ENCODE measurements at regions not wholly inside any gene's neighbourhood (a gene's known extent, or its start where the extent isn't known, plus 50 kb on each side); places are given as distances from the start of the nearest gene placed in this dataset.
"Not testable (repeated sequence)": the region's sequence is repeated elsewhere in the genome, so short reads cannot be mapped to it uniquely, and the experiment has no call there.

- DNase-seq (ENCODE audit: extremely low read depth, low read depth): no peak
- no peak for TF ChIP-seq CTCF (IDR thresholded peaks at IDR 0.05; ENCODE audit: low read depth, low read length, missing control alignments)
- H3K4me3 ChIP-seq (replicated peaks; ENCODE audit: low read depth, low read length): no peak overlapping the region
Observed at GRCh38 chr1:218514689-218515088, 169.6 kb downstream of the TGFB2 start.

- no peak overlapping the region for H3K4me3 ChIP-seq (replicated peaks; ENCODE audit: low read depth, low read length)
- no peak for DNase-seq (ENCODE audit: extremely low read depth, low read depth)
- no peak for TF ChIP-seq CTCF (IDR thresholded peaks at IDR 0.05; ENCODE audit: low read depth, low read length, missing control alignments)
Observed at GRCh38 chr1:218516526-218516925, 171.4 kb downstream of the TGFB2 start.

- no peak for TF ChIP-seq CTCF (IDR thresholded peaks at IDR 0.05; ENCODE audit: low read depth, low read length, missing control alignments)
- DNase-seq (ENCODE audit: extremely low read depth, low read depth): no peak
- H3K4me3 ChIP-seq (replicated peaks; ENCODE audit: low read depth, low read length): no peak overlapping the region
Observed at GRCh38 chr1:218517459-218517858, 172.3 kb downstream of the TGFB2 start.

GRCh38 chr1:218518216-218518740 is 173.1 kb downstream of the TGFB2 start:
- no peak for DNase-seq (ENCODE audit: extremely low read depth, low read depth)
- TF ChIP-seq CTCF (IDR thresholded peaks at IDR 0.05; ENCODE audit: low read depth, low read length, missing control alignments): no peak

GRCh38 chr1:218520646-218521045 is 175.5 kb downstream of the TGFB2 start:
- not testable (repeated sequence) for DNase-seq (ENCODE audit: extremely low read depth, low read depth); H3K4me3 ChIP-seq (replicated peaks; ENCODE audit: low read depth, low read length)

More at GRCh38 chr1:218518216-218518740, 173.1 kb downstream of the TGFB2 start:
- no peak overlapping the region for H3K4me3 ChIP-seq (replicated peaks; ENCODE audit: low read depth, low read length)

GRCh38 chr1:218521414-218522169 is 176.5 kb downstream of the TGFB2 start:
- no peak overlapping the region for H3K4me3 ChIP-seq (replicated peaks; ENCODE audit: low read depth, low read length)
- peak; percentile 70 for TF ChIP-seq CTCF (IDR thresholded peaks at IDR 0.05; ENCODE audit: low read depth, low read length, missing control alignments)
- peak; percentile 31 for DNase-seq (ENCODE audit: extremely low read depth, low read depth)

- no peak for DNase-seq (ENCODE audit: extremely low read depth, low read depth)
- TF ChIP-seq CTCF (IDR thresholded peaks at IDR 0.05; ENCODE audit: low read depth, low read length, missing control alignments): no peak
Observed at GRCh38 chr1:218524526-218524925, 179.4 kb downstream of the TGFB2 start.

More at GRCh38 chr1:218524526-218524925, 179.4 kb downstream of the TGFB2 start:
- no peak overlapping the region for H3K4me3 ChIP-seq (replicated peaks; ENCODE audit: low read depth, low read length)
